Brain microvascular endothelial cell (primary cell): ENCODE measurements at regions not wholly inside any gene's neighbourhood (a gene's known extent, or its start where the extent isn't known, plus 50 kb on each side); places are given as distances from the start of the nearest gene placed in this dataset.

Experiments
- DNase-seq: peaks from one replicate; pipeline ENCODE4 v3.0.0-alpha.2; 2020
- H3K27ac ChIP-seq: fragments of 250-450 bp; sonication (Bioruptor Pico); 2 replicates; pipeline ENCODE4 v1.5.1; 2020; ENCODE audit warnings: mild to moderate bottlenecking, moderate library complexity
- H3K27me3 ChIP-seq: fragments of 250-450 bp; sonication (Bioruptor Pico); replicated peaks from 2 replicates; pipeline ENCODE4 v1.5.1; 2020; ENCODE audit warnings: mild to moderate bottlenecking
- H3K36me3 ChIP-seq: fragments of 250-450 bp; sonication (Bioruptor Pico); replicated peaks from 2 replicates; pipeline ENCODE4 v1.5.1; 2020; ENCODE audit warnings: mild to moderate bottlenecking
- H3K4me3 ChIP-seq: 2 replicates; pipeline ENCODE4 v1.5.1; 2011; ENCODE audit warnings: low read depth, mild to moderate bottlenecking, control low read depth, low read length, moderate library complexity
- in situ Hi-C: cut with HindIII; loops from 2 replicates; pipeline ENCODE4 v1.10.0; 2017; ENCODE audit warnings: low sequenced_read_pairs, low pct_ligation_motif_present
- TF ChIP-seq, protein P1 (sequence below): IDR thresholded peaks from 2 replicates; pipeline ENCODE4 v1.5.1; 2011; ENCODE audit warnings: low read depth, mild to moderate bottlenecking, moderate library complexity, low read length, control low read depth, inconsistent platforms; ENCODE audit errors: missing control alignments

GRCh38 chr17:79560527-79560926 is 50.3 kb downstream of the RBFOX3 start:
- Histone ChIP-seq H3K27me3 (no peaks in the 10 kb centered on the region), H3K36me3 (no peaks in the 10 kb centered on the region), H3K4me3 (no peak overlapping the region), H3K27ac (no peak overlapping the region)
- DNase-seq: no peak
- TF ChIP-seq, protein P1, sequence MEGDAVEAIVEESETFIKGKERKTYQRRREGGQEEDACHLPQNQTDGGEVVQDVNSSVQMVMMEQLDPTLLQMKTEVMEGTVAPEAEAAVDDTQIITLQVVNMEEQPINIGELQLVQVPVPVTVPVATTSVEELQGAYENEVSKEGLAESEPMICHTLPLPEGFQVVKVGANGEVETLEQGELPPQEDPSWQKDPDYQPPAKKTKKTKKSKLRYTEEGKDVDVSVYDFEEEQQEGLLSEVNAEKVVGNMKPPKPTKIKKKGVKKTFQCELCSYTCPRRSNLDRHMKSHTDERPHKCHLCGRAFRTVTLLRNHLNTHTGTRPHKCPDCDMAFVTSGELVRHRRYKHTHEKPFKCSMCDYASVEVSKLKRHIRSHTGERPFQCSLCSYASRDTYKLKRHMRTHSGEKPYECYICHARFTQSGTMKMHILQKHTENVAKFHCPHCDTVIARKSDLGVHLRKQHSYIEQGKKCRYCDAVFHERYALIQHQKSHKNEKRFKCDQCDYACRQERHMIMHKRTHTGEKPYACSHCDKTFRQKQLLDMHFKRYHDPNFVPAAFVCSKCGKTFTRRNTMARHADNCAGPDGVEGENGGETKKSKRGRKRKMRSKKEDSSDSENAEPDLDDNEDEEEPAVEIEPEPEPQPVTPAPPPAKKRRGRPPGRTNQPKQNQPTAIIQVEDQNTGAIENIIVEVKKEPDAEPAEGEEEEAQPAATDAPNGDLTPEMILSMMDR: no peak
- in situ Hi-C loops: no loop called here

DNA sequence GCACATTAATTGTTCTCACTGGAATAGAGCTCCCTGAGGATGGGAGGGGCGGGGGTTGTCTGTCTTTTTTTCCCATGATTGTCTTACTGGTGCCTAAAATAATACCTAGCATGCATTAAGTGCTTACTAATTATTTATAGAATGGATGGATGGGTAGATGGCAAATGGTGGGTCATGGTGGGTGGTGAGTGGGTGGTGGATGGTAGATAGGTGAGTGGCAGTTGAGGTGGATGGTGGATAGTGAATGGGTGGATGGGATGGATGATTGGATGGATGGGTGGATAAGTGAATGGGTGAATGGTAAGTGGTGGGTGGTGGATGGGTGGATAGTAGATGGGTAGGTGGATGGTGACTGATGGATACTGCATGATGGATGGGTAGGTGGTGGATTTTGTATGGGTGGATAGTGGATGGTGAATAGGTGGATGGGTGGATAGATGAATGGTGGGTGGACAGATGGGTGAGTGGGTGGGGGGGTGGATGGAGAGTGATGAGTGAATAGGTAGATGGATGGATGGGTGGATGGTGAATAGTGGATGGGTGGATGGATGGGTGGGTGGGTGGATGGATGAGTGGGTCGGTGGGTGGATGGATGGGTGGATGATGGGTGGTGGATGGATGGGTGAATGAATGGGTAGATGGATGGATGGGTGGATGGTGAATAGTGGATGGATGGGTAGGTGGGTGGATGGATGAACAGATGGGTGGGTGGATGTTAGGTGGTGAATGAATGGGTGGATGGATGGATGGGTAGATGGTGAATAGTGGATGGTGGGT is 51.6 kb downstream of the RBFOX3 start:
- in situ Hi-C loops: no loop called here
- TF ChIP-seq, protein P1: no peak
- Histone ChIP-seq H3K36me3 (no peaks in the 10 kb centered on the region), H3K27ac (no peak overlapping the region), H3K4me3 (no peak overlapping the region), H3K27me3 (no peaks in the 10 kb centered on the region)
- no peak for DNase-seq

- DNase-seq: no peak
- Histone ChIP-seq H3K27me3 (no peaks in the 10 kb centered on the region), H3K27ac (no peak overlapping the region), H3K4me3 (no peak overlapping the region), H3K36me3 (no peaks in the 10 kb centered on the region)
- TF ChIP-seq, protein P1: no peak
- in situ Hi-C loops: no loop called here
Measured at GRCh38 chr17:79558091-79558900, 52.6 kb downstream of the RBFOX3 start.

GRCh38 chr17:79557276-79558090 is 53.4 kb downstream of the RBFOX3 start:
- no peak overlapping the region for H3K27ac ChIP-seq
- no peak for DNase-seq
- H3K27me3 ChIP-seq: no peaks in the 10 kb centered on the region
- TF ChIP-seq, protein P1: no peak
- H3K4me3 ChIP-seq: no peak overlapping the region
- in situ Hi-C loops: no loop called here
- no peaks in the 10 kb centered on the region for H3K36me3 ChIP-seq

GRCh38 chr17:79556271-79556670 is 54.6 kb downstream of the RBFOX3 start:
- no peaks in the 10 kb centered on the region for H3K27me3 ChIP-seq
- in situ Hi-C loops: no loop called here

More at GRCh38 chr17:79556271-79556670, 54.6 kb downstream of the RBFOX3 start:
- TF ChIP-seq, protein P1: no peak
- Histone ChIP-seq H3K36me3 (no peaks in the 10 kb centered on the region), H3K27ac (no peak overlapping the region), H3K4me3 (no peak overlapping the region)
- no peak for DNase-seq
